IPS-18c (cell line): ENCODE measurements at regions not wholly inside any gene's neighbourhood (a gene's known extent, or its start where the extent isn't known, plus 50 kb on each side); places are given as distances from the start of the nearest gene placed in this dataset.

Source experiments
- H3K4me3 ChIP-seq: 2 replicates; pipeline ENCODE4 v1.7.0; 2013; ENCODE audit warnings: low read depth, mild to moderate bottlenecking, low read length, moderate library complexity; ENCODE audit not compliant: insufficient read depth
- H3K9me3 ChIP-seq: one replicate; pipeline ENCODE4 v1.6.1; 2013; ENCODE audit warnings: mild to moderate bottlenecking, low read length, moderate library complexity; ENCODE audit not compliant: control insufficient read depth, insufficient read depth

DNA sequence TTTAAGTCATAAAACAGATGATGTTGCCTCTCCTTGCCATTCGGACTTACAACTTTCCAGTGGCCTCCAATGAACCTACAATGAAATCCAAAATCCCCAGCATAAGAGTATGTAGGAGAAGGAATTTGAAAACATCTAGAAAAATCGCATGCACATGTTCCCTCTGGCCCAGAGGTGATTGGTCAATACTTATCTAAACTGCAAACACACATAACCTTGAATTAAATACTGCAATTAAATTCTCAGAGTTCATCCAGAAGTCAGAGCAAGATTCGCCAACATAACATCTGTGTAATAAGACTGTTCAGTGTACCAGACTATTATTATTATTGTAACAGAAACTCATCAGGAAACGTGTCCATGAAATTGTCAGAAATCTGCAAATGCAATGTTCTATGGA, 82.2 kb upstream of the USP29 start:
- Histone ChIP-seq H3K9me3 (peaks cover 21% of the 10 kb centered on the region), H3K4me3 (no peak overlapping the region)

DNA sequence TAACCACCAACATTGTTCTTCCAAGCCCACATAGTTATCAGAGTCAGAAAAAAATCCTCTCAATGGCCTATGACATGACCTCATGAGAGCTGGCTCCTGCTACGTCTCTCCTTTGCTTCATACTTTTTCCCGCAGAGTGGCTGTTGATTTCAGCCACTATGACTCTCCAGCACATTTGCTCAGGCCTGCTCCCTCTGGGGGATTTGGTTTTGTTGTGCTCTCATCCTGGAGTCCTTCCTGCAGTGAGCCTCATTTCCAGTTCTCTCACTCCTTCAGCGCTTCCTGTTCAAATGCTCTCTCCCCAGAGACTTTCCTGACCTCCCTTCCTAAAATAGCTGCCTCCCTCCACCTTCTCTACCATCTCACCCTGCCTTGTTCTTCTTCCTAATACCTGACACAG, 72.0 kb upstream of the USP29 start:
- Histone ChIP-seq H3K4me3 (no peak overlapping the region), H3K9me3 (peaks cover 35% of the 10 kb centered on the region)

DNA sequence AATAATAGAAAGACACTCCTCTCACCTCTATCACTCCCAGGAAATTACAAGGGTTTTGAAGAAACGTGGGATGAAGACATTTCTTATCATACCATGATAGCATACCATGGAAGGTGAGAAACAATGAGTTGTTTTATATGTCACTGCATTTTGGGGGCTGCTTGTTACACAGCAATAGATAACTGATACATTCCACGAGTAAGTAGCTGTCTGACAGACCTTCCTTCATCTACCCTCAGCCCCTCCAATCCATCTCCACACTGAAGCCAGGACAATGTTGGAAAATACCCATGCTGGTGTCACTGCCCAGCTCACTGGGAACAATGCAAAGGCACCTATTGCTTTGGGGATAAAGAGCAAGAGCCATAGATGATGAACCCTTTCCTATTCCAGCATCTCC, 68.9 kb upstream of the USP29 start:
- no peak overlapping the region for H3K4me3 ChIP-seq
- peaks cover 29% of the 10 kb centered on the region for H3K9me3 ChIP-seq

DNA sequence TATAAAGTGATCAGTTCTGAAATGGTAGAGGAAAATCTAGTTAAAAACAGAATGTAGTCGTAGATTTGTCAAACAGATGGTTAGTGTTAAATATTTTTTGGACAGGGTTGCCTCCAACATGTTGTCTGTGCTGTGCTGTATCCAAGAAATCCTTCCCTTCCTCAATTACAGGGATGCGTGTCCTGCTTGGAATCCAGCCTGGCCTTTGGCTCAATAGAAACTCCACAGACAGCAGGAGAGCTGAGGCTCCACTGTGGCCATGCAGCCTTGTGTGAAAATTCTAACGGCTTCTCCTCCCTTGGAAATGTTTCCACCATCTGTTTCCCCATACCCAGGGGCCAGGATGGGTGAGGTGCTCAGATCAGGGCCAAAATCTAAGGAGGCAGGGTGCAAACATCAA, 67.7 kb upstream of the USP29 start:
- H3K9me3 ChIP-seq: peaks cover 30% of the 10 kb centered on the region

DNA sequence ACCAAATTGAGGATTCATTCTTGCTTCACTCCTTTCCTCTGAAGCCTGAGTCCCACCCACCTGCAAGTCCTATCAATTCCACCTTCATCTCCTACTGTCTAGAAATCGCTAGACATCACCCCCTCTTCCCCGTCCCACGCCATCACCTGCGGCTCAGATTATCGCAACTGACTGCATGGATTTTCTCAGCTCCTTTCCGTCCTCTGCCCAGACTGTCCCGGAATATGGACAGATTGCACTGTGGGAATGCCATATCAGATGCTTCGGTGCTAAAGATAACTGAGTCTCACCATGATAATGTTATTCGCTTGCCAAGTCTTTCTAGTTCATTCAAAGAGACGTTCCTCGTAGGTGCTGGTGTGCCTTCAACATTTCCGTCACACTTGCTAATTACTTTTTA, 66.4 kb upstream of the USP29 start:
- H3K4me3 ChIP-seq: no peak overlapping the region
- H3K9me3 ChIP-seq: peaks cover 26% of the 10 kb centered on the region

More for the DNA sequence above, 67.7 kb upstream of the USP29 start:
- H3K4me3 ChIP-seq: no peak overlapping the region

DNA sequence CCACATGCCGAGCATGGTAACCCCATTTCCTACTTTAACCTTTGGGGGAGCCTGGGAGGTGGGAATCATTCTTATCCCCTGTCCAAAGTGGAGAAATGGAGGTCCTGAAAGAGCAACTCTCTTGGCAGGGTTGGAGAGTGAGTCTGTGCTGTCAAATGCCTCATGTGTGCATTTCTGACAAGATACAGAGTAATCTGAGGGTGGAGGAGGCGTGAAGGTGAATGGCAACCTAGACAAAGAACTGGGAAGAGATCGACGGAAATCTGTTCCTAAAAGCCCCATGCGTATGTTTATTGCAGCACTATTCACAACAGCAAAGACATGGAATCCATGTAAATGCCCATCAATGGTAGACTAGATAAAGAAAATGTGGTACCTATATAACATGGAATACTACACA, 63.8 kb upstream of the USP29 start:
- Histone ChIP-seq H3K4me3 (no peak overlapping the region), H3K9me3 (peaks cover 20% of the 10 kb centered on the region)

DNA sequence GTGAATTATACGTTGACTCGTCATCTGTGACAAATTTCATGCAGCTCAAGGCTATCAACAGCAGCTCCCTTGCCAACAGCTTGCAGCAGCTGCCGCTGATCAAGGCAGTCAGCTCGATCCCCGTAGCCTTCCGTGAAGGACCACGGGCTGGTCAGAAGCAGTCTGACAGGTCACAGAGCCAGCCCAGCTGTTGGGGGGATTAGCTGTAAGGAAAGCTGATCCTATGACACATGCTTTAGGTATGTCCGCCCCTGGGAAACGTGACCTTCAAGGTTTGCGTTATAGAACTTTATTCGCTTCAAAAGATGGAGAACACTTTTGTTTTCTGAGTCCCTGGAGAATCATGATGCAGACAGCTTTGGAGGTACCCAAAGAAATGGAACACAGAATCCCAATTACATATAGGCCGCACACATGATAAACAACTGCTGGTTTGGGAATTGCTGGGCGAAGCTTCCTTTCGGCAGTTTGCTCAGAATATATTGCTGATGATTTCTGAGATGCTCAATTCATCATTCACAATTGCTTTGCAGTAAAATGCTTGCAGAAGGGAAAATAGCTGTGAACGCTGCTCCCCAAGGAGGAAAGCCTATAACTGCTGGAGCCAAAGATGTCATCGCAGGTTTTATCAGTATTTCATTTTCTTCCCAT, 62.6 kb upstream of the USP29 start:
- Histone ChIP-seq H3K4me3 (no peak overlapping the region), H3K9me3 (peaks cover 12% of the 10 kb centered on the region)

DNA sequence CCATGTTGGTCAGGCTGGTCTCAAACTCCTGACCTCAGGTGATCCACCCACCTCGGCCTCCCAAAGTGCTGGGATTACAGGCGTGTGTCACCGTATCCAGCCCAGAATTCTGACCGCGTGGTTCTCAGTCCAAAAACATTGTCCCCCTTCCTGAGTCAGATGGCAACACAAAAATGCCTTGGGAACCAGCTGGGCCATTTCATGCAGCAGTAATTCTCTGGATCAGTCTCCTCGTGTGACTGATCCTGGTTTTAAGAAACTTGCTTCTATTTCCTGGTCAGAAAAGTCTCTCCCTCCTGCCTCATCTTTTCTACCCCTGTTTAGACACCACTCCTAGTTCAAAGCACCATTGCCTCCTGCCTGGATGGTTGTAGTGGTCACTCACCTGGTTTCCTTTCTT, 60.9 kb upstream of the USP29 start:
- peaks cover 20% of the 10 kb centered on the region for H3K9me3 ChIP-seq
- H3K4me3 ChIP-seq: no peak overlapping the region

DNA sequence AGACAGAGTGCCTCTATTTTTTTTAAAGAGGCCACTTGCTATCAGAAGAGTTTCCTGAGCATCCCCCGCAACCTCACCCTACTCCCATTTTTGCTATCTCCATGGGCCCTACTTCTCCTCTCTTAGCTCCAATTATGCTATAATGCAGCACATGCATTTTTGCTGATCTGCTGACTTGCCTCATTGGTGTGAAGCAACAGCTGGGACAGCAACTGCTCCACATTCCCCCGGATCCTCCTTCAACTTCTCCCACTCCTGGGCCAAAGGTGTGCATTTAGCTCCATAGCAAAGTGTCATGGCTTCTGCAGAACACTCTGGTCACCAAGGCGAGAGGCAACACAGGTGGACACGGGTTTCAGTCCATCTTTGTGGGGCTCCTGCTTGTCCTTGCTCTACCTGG, 56.7 kb upstream of the USP29 start:
- H3K4me3 ChIP-seq: no peak overlapping the region
- peaks cover 23% of the 10 kb centered on the region for H3K9me3 ChIP-seq

DNA sequence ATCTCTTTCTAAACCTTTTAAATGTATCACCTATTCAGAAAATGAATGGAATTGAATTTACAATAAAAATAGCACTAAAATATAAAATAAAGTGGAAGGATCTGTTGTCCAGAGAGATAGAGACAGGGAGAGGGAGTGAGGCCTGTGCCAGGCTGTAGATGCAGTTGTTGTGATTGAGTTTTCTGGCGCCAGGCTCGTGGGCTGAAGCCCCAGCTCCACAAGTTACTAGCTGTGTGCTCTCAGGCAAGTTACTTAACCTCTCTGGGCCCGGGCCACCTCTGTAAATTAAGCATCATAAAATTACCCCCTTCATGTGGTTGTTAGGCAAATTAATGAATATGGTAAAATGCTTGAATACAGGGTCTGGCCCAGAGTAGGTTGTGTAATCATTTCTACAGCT, 52.3 kb upstream of the USP29 start:
- Histone ChIP-seq H3K9me3 (peaks cover 41% of the 10 kb centered on the region), H3K4me3 (no peak overlapping the region)

DNA sequence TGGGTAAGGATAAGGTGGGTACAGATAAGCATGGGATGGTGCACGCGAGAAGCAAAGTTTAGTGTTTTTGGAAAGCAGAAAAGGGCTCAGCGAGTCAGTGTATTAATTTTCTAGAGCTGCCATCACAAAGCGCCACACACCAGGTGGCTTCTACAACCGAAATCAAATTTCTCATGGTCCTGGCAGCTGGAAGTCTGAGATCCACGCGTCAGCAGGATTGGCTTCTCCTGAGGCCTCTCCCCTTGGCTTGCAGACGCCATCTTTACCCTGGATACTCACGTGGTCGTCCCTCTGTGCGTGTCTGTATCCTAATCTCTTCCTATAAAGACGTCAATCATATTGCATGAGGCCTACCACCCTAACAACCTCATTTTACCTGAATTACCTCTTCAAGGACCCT, 51.5 kb upstream of the USP29 start:
- Histone ChIP-seq H3K4me3 (no peak overlapping the region), H3K9me3 (peaks cover 35% of the 10 kb centered on the region)

DNA sequence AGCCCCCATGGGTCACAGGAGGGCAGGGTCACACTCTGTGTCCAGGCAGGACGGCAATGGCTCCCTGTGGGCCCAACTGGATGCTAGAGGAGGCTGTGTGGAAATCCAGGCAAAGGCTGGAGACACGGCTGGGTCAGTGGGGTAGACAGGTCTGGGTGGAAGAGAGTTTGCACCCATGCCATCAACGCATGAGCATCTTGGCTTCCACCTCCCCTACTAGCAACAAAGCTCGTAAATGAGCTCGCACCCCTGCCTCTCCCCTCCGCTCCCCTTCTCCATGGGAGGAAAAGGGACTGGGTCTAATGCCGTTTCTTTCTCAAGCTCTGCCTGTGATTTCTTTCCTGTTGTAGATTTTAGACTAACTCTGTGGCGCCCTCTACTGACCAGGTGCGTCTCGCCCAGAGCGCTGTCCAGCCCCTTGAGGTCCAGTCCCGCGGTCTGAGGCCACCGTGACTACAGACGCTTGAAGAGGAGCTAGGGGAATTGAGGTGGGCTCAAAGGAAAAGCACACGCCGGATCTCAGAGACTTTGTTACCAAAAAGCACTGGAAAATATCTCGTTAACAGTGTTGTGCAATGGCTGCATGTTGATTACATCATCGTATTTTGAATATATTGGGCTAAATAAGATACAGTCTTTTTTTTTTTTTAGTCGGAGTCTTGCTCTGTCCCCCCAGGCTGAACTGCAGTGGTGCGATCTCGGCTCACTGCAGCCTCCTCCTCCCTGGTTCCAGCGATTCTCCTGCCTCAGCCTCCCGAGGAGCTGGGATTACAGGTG, 50.7 kb upstream of the USP29 start:
- peak overlapping the region; percentile 9; the same call in 1 of the 2 replicates for H3K4me3 ChIP-seq
- peaks cover 33% of the 10 kb centered on the region for H3K9me3 ChIP-seq
